ENCODE measurements at regions not wholly inside any gene's neighbourhood (a gene's known extent, or its start where the extent isn't known, plus 50 kb on each side); places are given as distances from the start of the nearest gene placed in this dataset.

DNA sequence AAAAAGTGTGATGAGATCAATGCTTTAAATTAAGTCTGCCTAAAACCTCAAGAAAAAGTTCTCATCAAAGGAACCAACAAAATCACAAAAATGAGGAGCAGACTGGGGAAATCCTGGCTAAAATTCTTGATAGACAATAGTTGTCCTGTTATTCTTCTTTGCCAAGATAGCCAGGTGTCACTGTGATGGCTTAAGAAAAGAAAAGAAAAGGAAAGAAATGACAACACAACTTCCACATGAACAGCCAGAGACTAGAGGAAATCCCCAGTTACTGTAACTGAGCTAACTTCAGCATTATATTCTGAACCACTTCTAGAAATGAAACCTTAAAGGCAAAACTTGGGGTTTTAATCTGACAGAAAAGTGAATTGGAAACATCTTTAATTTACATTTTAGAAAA lies 129.6 kb downstream of the CD24 start:
- no peaks in the 10 kb centered on the region for H3K36me3 ChIP-seq
- no peak for DNase-seq (ENCODE audit: extremely low spot score in 2 of 2)
- no peaks in the 10 kb centered on the region for H3K4me1 ChIP-seq
- TF ChIP-seq POLR2AphosphoS5 (IDR thresholded peaks at IDR 0.05; ENCODE audit: insufficient read depth in 1 of 2, low read depth in 1 of 2) (no peak), POLR2A (IDR thresholded peaks at IDR 0.05) (no peak)
- TF ChIP-seq, protein P1, sequence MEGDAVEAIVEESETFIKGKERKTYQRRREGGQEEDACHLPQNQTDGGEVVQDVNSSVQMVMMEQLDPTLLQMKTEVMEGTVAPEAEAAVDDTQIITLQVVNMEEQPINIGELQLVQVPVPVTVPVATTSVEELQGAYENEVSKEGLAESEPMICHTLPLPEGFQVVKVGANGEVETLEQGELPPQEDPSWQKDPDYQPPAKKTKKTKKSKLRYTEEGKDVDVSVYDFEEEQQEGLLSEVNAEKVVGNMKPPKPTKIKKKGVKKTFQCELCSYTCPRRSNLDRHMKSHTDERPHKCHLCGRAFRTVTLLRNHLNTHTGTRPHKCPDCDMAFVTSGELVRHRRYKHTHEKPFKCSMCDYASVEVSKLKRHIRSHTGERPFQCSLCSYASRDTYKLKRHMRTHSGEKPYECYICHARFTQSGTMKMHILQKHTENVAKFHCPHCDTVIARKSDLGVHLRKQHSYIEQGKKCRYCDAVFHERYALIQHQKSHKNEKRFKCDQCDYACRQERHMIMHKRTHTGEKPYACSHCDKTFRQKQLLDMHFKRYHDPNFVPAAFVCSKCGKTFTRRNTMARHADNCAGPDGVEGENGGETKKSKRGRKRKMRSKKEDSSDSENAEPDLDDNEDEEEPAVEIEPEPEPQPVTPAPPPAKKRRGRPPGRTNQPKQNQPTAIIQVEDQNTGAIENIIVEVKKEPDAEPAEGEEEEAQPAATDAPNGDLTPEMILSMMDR (IDR thresholded peaks at IDR 0.05), result no peak
- H3K4me3 ChIP-seq, result no peak overlapping the region
- no peaks in the 10 kb centered on the region for H3K9me3 ChIP-seq
- no peak overlapping the region for H3K27ac ChIP-seq
- no peaks in the 10 kb centered on the region for H3K27me3 ChIP-seq
- intact Hi-C loops (cut with DNase I), result no loop called here

DNA sequence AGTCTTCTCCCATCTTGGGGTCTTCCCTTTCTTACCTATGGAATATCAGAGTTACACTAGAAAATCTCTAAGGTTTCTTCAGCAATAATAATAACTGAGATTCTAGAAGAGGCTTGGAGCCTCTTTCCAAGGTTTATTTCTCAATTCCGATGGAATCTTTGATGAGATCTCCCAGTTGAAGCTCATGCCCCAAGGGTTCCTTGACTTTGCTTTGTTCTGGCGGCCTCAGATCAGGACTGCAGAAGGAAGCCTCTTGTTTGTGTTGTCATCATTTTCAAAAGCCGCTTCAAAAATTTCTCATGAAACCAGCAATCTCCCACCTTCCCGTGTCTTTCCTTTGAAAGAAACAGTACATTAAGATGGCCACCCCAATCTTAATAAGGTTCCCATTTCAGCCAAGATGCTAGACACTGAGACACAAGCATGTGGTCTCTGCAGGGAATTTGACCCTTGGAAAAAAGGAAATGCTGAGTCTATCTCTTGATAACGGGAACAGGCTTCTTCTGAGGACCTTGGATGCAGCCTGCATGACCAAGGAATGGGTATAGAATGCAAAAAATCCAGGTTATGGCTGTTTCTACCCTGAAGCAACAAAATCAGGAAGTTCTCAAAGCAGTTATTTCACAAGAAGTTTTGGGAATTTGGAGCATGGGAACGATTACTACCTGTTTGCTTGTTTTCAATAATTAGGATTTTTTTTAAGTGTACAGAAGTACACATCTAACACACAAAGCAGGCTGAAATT lies 141.6 kb downstream of the CD24 start:
- no peak for DNase-seq (ENCODE audit: extremely low spot score in 2 of 2)
- no peak overlapping the region for H3K27ac ChIP-seq
- H3K9me3 ChIP-seq, result no peaks in the 10 kb centered on the region
- no peaks in the 10 kb centered on the region for H3K4me1 ChIP-seq
- no peak overlapping the region for H3K4me3 ChIP-seq
- H3K27me3 ChIP-seq, result no peaks in the 10 kb centered on the region
- no peaks in the 10 kb centered on the region for H3K36me3 ChIP-seq
- TF ChIP-seq, protein P1 (IDR thresholded peaks at IDR 0.05), result no peak
- TF ChIP-seq POLR2A (IDR thresholded peaks at IDR 0.05), result no peak
- TF ChIP-seq POLR2AphosphoS5 (IDR thresholded peaks at IDR 0.05; ENCODE audit: insufficient read depth in 1 of 2, low read depth in 1 of 2), result no peak
- intact Hi-C loops (cut with DNase I), result no loop called here

DNA sequence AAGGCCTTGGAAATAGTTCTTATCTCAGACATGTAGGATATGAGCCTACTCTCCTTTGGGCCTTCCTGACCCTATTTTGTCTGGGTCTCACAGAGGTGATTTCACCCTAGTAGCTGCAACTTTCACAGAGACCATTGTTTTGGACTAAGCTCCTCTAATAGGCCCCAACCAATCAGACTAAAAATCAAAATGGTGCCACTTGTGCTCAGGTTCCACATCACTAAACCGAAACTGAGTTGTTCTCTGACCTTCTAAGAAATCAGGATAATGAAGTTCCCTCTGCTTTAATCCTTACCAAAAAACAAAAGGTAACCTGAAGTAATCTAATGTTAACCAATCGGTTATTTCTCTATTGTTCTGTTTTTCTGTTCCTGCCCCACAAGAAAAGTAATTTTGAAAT lies 143.6 kb downstream of the CD24 start:
- intact Hi-C loops (cut with DNase I), result no loop called here
- no peaks in the 10 kb centered on the region for H3K4me1 ChIP-seq
- TF ChIP-seq POLR2A (IDR thresholded peaks at IDR 0.05) (no peak), POLR2AphosphoS5 (IDR thresholded peaks at IDR 0.05; ENCODE audit: insufficient read depth in 1 of 2, low read depth in 1 of 2) (no peak)
- TF ChIP-seq, protein P1 (IDR thresholded peaks at IDR 0.05), result no peak
- H3K4me3 ChIP-seq, result no peak overlapping the region
- no peak overlapping the region for H3K27ac ChIP-seq
- H3K27me3 ChIP-seq, result no peaks in the 10 kb centered on the region
- H3K9me3 ChIP-seq, result no peaks in the 10 kb centered on the region
- no peak for DNase-seq (ENCODE audit: extremely low spot score in 2 of 2)
- no peaks in the 10 kb centered on the region for H3K36me3 ChIP-seq

DNA sequence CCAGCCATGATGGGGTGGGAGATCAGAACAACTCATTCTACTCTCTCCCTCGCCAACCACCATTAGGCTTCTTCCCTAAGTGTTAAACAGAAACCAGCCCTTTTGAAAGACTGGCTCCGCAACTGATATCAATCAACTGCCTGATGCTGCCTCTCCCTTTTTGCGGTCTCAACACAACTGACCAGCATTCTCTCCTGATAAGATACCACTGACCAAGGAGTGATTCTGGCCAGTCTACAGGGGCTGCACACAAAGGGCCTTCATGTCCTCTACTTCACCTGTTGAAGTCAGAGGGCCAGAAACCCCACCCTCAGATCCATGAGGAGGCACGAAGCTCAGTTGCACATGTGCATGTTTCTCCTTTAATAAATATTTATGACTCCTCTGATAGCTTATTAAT lies 145.1 kb downstream of the CD24 start:
- Histone ChIP-seq H3K9me3 (no peaks in the 10 kb centered on the region), H3K4me1 (no peaks in the 10 kb centered on the region), H3K36me3 (no peaks in the 10 kb centered on the region), H3K27me3 (no peaks in the 10 kb centered on the region), H3K27ac (no peak overlapping the region), H3K4me3 (no peak overlapping the region)
- no peak for TF ChIP-seq POLR2A (IDR thresholded peaks at IDR 0.05)
- TF ChIP-seq, protein P1 (IDR thresholded peaks at IDR 0.05), result no peak
- no peak for DNase-seq (ENCODE audit: extremely low spot score in 2 of 2)
- intact Hi-C loops (cut with DNase I), result no loop called here

GRCh38 chr6:106827081-106827480 lies 147.4 kb downstream of the CD24 start:
- no peaks in the 10 kb centered on the region for H3K36me3 ChIP-seq
- intact Hi-C loops (cut with DNase I), result no loop called here
- no peaks in the 10 kb centered on the region for H3K9me3 ChIP-seq
- no peaks in the 10 kb centered on the region for H3K27me3 ChIP-seq
- TF ChIP-seq POLR2A (IDR thresholded peaks at IDR 0.05), result no peak
- TF ChIP-seq, protein P1 (IDR thresholded peaks at IDR 0.05), result no peak
- no peak for TF ChIP-seq POLR2AphosphoS5 (IDR thresholded peaks at IDR 0.05; ENCODE audit: insufficient read depth in 1 of 2, low read depth in 1 of 2)
- H3K4me3 ChIP-seq, result no peak overlapping the region
- no peak for DNase-seq (ENCODE audit: extremely low spot score in 2 of 2)
- H3K4me1 ChIP-seq, result no peaks in the 10 kb centered on the region
- H3K27ac ChIP-seq, result no peak overlapping the region
